GM18517 (cell line): ENCODE measurements at regions not wholly inside any gene's neighbourhood (a gene's known extent, or its start where the extent isn't known, plus 50 kb on each side); places are given as distances from the start of the nearest gene placed in this dataset.

Experiments used
- ATAC-seq: cut with Tn5 transposase; IDR thresholded peaks from one replicate; pipeline ENCODE4 v1.9.1; 2021; ENCODE audit warnings: mild to moderate bottlenecking, moderate library complexity; ENCODE audit not compliant: unreplicated experiment

DNA sequence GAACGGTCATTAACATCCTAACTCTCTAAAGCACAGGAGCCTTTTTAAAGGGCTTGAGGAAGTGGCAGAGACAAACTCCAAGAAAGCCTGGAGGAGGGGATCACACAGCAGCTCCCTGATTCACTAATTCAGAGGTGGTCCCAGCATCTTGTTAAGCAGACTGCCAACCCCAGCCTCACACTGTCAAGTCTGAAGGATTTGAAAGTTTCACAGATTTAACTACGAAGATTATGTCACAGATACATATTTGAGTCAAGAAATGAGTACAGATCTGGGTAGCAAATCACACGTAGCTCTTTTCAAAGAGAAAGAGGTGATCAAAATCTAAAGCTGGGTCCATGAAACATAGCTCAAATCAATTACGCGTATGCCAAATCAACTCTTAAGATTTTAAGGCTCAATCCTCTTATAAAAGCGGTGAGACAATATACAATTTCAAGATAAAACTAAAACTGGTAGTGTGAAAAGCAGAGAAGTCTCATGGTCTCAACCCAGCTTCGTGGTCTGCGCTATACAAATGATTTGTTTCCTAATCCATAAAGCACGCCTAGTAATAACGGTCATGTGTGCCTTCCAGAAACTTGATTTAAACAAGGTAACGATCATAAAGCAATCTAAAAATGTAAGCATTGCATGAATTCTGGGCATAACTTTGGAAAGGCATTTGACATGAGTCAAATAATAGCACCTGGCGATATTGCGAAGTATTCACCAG is 229.9 kb upstream of the MKLN1 start:
- ATAC-seq, result no peak

DNA sequence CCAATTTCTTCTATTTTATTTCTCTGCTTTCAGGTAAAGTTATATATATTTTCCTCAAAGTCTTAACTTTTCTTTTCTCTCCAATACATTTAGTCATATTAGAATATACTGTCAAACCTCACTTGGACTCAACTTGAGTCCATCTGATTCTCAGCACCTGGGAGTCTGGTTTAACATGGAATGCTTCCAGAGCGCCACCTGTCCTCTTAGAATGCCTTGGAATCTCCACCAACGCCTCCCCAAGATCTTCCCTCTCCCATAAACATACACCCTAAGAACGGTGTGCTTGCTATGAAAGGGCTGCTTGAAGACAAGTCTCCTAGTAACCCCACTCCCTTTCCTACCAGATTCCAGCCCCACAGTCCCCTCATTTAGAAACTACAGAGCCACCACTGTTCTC is 229.1 kb upstream of the MKLN1 start:
- no peak for ATAC-seq

DNA sequence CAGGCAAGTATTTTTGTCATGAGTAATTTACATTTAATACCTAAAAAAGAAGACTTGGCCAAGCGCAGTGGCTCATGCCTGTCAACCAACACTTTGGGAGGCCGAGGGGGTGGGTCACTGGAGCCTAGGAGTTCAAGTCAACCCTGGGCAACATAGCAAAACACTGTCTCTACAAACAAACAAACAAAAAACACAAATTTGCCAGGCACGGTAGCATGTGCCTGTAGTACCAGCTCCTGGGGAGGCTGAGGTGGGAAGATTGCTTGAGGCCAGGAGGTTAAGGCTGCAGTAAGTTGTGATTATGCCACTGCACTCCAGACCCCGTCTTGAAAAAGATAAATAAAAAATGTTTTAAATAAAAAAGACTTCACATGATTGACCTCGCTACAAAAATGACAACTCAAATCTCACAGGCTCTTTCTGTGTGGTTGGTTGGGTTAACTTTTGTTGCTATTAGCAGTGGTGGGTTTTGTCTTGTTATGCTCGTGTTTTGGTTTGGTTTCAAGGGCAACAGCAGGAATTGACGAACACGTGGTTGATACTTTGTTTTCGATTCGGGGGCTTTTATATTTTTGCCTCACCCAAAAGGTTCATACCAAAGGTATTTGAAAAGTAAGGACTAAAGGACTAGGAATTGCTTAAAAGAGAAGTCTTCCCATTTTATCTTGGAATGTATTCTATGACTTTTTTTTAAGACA is 227.2 kb upstream of the MKLN1 start:
- ATAC-seq, result no peak

DNA sequence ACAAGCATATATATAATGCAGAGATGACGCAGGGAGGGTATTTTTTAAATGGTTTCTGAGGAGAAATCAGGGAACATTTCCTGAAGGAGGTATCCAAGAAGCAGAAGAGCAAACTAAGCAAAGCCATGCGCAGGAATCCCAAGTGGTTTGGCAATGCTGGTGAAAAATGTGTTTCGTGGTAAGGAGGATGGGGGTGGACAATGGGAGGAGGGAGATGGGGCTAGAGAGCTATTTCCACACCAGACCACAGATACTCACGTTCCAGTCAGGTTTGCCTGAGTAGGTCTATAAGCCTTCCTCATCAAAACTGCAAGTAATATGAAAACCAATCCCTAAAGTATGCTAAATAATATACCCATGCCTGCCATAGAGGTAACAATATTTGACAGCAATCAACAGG is 223.7 kb upstream of the MKLN1 start:
- no peak for ATAC-seq

DNA sequence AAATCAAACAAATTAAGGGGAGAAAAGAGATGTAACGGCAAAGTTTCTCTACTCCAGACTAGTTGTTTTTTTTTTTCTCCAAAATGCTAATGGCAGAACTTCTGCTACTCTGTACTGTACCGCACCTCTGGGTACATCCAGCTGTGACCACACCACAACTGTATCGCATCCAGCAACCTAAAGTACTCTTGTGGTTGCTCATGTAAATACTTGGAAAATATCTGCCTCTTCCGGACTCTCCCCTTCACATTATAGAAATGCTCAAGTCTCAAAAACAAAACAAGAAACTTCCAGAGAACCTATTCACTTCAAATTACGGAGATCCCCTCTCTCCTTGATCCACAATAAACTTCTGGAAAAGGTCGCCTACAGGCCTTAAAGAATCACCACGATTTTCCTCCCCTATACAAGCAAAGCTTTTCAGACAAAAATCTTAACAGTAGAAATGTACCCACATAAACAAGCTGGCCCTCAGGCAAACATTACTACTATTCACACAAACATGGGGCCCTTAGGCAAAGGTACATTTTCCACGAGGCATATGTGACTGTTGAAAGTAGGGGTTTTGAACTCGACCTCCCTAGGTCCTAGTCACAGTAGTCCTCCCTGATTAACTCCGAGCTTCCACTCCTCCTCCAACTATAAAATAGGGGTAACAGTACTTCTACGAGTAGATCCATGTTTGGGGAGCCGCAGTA is 222.9 kb upstream of the MKLN1 start:
- no peak for ATAC-seq

DNA sequence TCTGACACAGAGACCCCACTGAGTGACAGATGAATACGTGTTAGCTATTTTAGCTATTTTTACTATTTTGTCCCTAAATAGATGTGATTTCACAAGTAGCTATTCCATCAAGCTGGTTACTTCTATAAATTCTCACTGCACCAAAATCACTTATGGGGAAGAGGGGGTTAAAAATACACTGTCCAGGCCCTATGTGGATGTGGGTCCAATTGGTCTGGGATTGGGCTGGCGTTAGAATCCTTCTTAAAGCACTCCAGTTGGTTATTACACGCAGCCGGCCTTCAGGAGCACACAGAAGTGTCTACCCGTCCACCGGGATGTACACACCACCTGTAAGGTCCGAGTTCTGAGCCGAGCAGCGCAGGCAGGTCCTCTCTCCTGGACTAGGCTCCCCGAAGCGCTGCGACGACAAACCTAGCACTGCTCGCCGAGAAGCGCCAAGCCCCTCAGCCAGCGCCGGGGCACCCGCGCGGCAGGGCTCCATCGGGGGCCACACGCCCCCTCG is 222.3 kb upstream of the MKLN1 start:
- no peak for ATAC-seq

DNA sequence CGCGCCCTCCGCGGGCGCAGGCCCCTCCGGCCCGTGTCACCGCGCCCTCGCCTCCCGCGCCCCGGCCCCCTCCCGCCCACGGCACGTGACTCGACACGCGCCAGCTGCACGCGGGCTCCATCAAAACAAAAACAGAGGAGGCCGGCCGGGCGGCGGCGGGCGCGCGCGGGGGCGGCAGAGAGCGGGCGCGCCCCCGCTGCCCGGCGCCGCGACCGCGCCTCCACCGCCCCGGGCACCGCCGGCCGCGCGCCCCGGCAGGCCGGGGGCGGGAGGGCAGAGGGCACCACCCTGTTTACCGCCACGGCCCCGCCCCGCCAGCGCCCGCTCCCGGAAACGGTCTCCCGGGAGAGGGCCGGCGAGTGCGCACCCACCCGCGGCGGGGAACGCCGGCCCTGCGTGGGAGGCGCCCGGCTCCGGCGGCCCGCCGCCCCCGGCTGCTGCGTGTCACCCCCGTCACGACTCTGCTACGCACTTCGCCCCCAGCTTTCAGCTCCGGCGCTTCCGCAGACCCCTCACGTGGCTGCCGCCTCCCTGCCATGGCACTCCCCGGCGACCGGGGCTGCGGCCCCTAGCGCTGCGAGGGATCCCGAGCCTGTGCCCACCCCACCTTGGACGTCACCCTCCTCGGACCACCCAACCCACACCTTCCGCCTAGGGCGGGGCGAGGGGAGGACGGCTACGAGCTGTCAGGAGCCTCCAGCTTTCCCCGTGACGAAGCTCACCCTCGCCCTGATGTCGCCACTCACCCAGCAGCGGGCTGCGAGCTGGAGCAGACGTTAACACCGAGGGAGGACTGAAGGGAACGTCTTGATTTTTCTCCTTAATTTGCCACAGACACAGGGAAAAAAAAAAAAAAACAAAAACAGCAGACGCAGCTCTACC is 221.6 kb upstream of the MKLN1 start:
- ATAC-seq, result peak; percentile 41

DNA sequence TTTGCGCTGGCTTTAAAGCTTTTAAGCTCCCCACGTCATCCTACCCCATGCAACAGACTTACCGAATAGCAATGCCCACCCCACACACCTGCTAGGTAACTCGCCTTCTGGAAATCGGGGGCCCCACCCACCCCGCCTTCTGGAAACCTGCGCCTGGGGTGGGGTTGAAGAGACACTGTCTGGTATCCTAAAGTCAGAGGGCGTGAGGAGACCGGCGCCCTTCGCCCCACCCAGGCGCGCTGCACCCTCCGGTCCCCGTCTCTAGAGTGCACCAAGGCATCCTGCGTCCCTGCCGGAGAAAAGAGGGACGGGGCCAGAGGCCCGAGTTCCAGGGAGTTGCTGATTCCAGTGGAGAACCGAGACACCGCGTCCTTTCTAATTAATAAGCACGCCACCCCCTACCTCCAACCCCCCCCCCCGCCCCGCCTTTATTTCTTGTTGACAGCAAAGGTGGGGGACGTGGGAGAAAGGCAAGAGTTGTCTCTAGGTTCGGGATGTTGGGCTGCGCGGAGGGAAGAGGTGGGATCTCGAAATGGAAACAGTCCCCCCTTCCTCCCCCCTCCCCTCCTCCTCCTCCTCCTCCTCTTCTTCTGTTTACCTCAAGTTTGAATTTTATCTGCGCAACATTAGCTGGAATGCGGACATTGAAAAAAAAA is 220.9 kb upstream of the MKLN1 start:
- ATAC-seq, result peak; percentile 1

DNA sequence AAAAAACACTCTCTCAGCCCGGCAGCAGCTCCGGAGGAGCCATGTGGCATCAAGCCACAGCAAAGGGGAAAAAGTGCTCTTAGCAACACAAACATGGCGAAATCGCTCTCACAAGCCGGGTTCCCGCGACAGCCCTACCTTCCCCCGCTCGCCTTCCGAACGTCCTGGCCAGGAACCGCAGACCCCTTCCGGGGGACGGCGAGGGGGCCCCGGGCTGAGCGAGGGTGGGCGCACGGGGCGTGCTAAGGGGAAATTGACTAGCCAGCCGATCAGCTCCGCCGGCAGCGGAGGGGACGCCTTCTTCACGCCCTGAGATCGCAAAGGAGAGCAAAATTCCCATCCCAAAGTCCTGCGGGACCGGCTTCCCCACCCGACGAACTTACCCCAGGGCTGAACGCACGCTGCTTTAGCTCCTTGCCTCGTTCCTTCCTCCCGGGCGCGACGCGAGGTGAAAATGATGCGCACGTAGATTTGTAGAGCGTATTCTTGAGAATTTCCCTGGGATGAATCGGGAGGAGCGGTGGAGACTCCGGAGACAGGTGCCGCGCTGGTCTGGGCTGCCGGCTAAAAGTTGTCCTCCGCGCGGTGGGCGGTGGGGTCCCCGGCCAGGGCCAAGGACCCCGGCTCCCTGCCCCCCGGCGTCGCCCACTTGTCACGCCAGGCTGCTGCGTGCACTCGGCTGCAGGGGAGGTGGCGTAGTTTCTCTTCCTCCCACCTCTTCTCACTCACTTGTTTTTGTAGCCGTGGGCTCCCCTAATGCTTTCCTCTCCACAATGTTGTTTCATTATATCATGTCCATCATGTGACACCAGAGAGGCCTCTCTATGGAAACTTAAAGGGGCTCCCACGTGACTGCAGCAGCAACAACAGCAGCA is 220.1 kb upstream of the MKLN1 start:
- peak; percentile 55 for ATAC-seq

DNA sequence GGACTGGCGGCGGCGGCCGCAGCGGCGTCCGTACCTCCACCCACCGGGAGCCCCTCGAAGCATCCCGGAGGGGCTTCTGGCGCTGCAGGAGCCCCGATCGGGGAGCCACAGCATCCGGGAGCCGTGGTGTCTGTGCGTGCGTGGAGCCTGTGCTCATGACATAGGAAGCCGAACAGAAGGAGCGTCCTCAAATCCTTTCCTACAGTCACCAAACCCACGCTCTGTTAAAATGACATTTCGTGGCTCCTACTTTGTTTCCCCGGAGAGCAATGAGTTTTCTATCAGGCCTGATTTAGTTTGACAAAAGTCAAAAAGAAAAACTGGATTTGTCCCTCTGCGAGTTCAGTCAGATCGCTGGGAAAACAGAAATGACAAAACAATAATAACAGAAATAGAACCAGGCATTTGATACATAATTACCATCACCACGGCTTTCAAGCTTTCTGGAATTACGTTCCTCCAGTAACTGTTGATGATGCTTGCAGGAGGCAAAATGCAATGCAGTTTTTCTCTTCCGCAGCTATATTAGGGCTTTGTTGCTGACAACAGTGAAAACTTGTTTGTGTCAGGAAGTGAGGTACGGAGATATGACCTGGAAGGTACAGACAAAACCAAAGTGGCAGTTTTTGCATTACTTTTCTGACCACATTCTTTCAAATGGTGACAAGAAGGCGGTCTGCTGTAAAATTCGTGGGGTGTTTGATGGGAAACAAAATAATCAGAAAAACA is 219.3 kb upstream of the MKLN1 start:
- ATAC-seq, result no peak

DNA sequence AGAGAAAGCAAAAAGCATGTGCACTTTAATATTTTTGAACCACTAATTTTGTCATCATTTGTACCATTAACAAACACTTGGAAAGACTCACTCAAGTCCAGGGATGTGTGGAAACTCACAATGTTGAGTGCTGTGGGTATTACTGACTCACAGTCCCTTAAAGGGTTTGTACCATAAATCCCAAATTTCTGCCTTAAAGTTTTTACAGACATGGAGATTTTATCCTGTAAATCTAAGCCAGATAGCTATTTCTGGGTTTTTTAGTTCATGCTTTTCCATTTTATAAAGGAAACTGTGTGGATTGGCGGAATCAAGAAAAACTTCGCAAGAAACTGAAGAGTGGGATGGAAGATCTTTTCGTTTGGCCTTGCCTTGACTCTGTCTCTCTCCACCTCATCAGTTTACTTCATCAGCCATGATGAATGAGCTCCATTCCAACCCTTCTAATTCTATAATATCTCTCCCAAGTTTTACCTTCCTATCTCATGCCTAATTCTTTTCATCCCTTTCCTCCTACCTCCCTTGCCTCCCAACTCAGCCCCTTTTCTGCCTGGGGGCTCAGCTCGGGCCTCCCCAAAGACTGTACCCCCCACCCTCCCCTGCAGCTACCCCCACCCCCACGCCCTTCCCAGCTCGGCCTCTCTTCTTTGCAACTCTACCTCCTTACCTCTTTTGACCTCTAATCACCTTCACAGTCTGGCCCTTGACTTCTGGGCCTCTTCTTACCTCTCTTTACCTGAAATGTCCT is 218.5 kb upstream of the MKLN1 start:
- no peak for ATAC-seq

DNA sequence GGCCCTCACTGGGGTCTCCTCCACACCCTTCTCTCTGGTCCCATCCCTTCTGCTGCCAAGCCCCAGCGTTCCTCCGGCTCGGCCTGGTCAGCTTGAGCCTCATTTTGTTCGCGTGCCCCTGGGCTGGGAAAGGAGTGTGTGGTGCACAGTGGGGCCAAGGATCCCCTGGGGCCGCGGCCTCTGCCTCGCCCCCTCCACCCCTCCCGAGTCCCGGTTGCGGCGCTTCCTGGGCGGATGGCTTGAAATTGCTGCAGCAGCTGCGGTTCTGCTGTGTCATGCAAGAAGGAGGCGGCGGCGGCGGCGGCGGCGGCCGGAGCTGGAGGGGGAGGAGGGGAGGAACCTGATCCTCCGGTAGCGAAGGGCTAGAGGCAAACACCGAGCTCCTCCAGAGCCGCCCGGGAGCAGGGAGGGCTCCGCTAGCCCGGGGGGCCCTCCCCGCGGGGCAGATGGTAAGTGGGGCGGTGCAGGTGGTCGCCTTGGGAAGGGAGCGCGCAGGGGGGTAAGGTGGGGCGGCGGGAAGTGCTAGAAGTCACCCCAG is 217.8 kb upstream of the MKLN1 start:
- ATAC-seq, result no peak

DNA sequence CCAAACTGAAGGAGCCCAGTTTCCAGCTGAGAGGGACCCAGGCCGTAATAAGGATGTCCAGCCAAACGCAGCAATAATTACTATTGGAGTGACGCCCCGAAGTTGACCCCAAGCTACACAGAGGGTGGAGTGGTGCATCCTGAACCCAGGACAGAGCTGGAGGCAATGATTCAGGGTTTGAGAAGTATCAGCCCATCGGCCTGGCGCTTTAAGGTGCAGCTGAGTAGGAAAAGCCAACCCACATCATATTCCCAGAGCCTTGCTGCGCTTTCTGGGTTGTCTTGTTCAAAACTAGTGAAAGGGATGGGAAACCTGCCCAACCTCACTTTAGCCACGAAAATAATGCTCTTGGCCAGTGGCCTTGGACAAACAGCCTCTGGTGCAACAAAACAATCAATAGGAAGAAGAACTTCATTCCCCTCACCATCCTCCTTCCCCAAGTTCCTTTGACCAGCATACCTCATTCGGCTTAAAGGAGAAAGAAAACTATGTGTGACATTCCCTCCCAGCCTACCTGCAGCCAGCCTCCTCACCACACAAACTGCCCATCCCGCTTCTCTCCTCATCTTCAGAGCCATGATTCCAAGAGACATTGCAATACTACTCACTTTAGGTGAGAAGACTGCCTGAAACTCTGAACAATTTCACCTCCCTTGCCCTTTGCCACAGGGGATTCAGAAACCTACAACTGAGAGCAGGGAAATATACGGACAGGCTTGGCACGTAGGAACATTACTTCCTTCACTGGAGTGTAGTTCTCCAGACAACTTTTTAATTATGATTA is 217.2 kb upstream of the MKLN1 start:
- no peak for ATAC-seq

DNA sequence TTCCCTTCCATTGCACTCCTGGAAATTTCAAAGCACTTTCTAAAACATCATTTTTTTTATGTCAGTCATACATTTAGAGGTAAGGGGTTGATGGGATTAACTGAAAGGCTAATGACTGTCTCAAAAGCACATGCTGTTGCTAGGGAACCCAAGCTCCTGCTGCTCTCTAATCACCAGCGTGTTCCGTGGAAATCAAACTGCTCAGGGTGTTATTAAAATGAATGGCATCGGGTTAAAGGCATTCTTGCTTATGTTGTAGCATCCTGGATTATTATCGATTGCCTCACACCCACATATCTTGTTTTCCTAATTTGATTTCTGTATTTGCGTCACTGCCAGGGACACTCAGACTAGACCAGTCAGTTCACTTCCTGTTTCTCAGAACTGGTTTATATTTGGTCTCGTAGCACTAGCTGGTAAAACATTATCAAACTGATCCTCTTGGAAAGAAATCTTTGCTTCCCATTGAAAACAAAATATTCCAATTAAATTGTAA is 216.5 kb upstream of the MKLN1 start:
- ATAC-seq, result no peak

DNA sequence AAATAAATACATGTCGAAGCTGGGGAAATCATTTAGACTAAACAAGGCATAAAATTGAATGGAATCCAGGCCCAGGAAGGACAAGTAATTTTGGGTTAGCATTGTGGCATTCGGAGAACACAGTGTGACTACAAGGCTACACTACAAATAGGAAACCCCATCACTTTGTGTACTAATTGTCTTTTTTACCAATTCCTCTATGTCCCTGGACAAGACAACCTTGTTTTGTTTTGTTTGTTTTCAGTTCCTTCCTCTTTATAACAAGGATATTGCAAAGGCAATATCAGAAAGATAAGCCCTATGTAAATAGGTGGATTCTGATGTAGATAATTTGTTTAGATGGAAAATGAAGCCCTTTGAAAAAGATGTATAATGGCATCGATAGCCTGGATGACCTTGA is 215.9 kb upstream of the MKLN1 start:
- ATAC-seq, result no peak

DNA sequence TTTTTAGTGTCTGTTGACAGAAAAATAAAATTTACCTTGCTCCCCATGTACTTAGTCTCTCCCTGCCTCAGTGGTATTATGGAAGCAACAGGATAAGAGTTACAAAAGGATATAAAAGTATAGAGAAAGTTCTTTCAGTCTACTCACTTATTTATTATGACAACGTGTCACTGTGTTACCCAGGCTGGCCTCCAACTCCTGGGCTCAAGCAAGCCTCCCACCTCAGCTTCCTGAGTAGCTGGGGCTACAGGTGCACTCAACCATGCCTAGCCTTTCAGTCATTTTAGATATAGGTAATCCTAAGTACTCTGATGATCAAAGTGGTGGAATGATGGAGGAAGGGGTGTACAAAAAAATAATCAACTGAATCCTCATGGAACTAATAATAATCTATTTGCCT is 215.2 kb upstream of the MKLN1 start:
- no peak for ATAC-seq

DNA sequence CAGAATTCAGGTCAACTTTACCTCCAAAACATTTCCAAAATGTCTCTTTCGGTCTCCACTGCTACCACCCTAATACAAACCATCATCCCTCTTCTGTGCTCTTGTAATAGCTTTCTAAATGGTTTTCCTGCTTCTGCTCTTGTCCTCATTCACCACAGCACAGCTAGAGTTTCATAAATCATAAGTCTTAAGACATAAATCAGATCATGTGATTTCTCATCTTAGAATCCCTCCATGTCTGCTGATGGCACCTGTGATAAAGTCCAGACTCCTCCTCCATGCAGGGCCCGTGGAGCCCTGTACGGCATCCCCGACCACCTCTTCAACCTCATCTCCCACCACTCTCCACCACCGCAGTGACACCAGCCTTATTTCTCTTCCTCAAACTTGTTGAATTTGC is 212.3 kb upstream of the MKLN1 start:
- no peak for ATAC-seq
